NCI-H1930 (cell line): ENCODE measurements at regions not wholly inside any gene's neighbourhood (a gene's known extent, or its start where the extent isn't known, plus 50 kb on each side); places are given as distances from the start of the nearest gene placed in this dataset.

Experiments used
- DNase-seq, 2 experiments: peaks; one replicate each; lab custom pipeline; 2025; lab: John Stamatoyannopoulos, UW

GRCh38 chr2:163836167-163836566 lies 100.4 kb upstream of the FIGN start:
- DNase-seq: no peak

- DNase-seq: no peak
These were observed 99.0 kb upstream of the FIGN start for GRCh38 chr2:163834841-163835240.

GRCh38 chr2:163834221-163834620 lies 98.4 kb upstream of the FIGN start:
- no peak for DNase-seq

- no peak for DNase-seq
These were observed 93.0 kb upstream of the FIGN start for GRCh38 chr2:163828771-163829170.

- no peak for DNase-seq
These were observed 86.2 kb upstream of the FIGN start for GRCh38 chr2:163822033-163822432.

- no peak for DNase-seq
These were observed 77.2 kb upstream of the FIGN start for GRCh38 chr2:163812926-163813520.

GRCh38 chr2:163808406-163808805 lies 72.6 kb upstream of the FIGN start:
- DNase-seq: no peak

GRCh38 chr2:163802284-163802683 lies 66.5 kb upstream of the FIGN start:
- no peak for DNase-seq

- DNase-seq: no peak
These were observed 65.7 kb upstream of the FIGN start for GRCh38 chr2:163801486-163801885.

- no peak for DNase-seq
These were observed 65.2 kb upstream of the FIGN start for GRCh38 chr2:163800951-163801381.

- DNase-seq: no peak
These were observed 64.0 kb upstream of the FIGN start for GRCh38 chr2:163799807-163800206.

GRCh38 chr2:163794635-163795034 lies 58.8 kb upstream of the FIGN start:
- no peak for DNase-seq
